ENCODE measurements at regions not wholly inside any gene's neighbourhood (a gene's known extent, or its start where the extent isn't known, plus 50 kb on each side); places are given as distances from the start of the nearest gene placed in this dataset.

DNA sequence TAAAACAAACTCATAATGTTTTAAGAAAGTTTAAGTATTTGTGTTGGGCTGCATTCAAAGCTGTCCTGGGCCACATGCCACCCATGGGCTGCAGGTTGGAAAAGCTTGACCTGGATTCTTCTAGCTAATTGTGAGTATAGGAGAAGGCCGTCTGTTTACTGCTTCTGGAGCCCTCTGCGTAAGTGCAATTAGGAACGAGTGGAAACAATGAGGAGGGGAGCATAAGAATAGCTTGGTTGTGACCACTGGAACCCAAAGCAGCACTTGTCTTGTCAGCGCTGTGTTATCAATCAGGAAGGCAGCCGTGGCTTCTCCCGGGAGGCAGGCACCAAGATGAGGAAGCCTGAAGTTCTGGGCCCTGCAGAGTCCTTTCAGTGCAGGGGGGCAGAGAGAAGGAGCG, 110.4 kb upstream of the MBNL2 start:
- DNase-seq (ENCODE audit: low read depth) = no peak

DNA sequence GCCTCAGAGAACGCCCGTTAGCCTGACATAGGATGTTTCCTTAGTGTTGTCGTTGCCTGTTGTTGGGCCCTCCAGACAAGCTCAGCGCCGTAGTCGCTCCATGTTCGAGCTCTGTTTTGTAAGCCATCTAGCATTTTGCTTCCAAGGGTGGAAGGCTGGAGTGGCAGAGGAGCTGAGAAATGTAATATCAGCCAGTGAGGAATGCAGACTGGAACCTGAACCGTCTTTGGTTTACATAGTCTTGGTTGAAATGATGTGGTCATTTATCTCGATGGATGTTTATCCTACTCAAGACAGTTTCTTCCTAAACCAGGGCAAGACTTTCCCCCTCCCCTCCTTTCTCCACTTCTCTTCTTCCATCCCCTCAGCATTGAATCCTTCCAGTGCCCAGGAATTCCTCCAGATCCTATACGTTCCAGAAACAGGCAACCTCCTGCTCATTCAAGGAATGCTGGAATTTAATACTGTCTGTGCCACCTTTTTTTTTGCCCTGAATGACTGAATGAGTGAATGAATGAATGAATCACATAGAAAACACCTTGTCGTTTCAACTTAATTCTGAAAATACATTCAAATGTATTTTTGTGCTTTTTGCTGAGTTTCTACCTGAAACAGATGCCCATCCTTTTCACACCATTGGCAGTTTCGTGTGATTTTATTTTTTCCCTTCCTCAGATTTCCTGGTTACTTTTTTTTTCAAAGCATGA, 109.5 kb upstream of the MBNL2 start:
- no peak for DNase-seq (ENCODE audit: low read depth)

DNA sequence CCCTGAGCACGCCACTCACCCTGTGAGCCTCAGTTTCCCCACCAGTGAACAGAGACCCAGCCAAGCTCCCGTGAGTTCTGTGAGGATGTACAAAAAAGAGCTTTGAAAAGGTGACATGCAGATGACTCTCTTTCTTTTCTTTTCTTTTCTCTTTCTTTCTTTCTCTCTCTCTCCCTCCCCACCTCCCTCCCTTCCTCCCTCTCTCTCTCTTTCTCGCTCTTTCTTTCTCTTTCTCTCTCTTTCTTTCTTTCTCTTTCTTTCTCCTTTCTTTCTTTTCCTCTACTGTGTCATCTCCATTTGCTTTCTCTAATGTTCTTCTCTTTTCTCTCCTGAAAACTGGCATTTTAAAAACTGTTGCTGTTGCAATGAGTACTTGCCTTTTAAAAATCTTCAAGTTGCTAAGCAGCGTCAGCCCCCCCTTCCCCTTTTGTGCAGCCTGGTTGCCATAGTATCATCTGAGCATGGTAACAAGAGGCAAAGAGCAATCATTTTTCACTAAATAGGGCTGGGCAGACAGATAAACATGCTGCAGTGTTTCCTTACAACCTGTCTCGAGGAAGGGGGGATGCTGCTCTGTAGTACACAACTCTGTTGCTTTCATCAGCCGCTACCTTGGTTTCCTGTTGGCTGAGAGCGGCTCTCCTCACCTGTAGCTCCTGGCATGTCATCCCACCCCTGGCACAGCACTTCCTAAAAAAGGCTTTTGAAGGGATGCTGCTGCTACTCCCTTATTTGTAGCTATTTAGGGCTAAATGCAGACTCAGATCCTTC, 108.7 kb upstream of the MBNL2 start:
- no peak for DNase-seq (ENCODE audit: low read depth)

DNA sequence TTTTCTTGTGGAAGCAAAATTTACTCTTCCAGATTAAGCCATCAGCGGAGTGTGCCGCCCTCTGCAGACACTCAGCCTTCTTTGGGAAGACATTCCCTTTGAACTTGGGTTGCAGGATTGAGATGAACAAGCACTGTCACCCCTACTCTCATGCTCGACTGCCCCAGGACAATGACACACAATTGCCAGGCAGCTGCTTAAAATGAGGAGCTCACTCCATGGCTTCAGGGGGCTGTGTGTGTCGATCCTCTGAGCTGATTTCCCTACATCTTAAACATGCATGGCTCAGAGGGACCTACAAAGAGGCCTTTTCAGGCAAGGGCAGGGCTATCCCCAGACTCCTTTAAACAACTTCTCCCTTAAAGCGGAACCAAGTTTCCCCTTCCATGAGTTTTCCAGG, 107.5 kb upstream of the MBNL2 start:
- DNase-seq (ENCODE audit: low read depth) = no peak

DNA sequence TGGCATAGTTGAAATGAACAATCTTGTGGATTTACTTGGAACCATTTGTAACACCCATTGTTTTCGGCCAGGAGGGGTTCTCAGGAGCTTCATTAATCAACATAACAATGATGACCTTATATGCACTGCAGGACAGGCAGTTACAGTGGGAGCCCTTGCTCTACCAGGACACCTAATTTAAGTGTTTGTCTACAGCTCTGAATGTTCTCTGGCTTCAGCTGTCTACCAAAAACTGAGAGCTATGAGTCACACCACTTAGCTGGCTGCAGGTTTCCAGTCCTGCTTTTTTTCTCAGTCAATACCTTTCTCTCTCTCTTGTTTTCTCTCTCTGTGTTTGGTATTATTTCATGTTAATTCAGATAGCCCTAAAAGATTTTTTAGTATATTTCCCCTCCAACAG, 105.4 kb upstream of the MBNL2 start:
- DNase-seq (ENCODE audit: low read depth) = no peak

DNA sequence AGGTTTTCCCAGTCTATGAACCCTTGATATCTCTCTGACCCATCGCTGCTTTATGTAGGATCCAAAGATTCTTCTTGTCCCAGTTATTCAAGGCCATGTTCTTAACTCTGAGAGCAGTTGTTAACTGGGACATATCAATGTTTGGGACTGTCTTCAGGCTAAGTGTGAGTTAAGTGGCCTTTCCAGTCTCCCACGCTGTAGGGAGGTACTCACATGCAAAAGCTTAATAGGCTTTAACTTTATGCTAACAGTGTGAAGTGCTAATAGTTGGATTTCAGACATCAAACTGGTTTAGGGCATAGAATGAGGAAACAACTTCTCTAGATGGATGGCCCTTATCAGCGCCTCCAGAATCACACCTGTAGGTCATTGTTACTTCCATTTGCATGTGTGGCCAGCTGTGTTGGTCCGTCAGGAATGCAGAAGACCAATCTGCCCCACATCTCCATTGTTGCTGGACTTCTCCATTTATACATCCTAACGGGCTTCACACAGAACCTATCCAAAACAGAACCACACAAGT, 104.7 kb upstream of the MBNL2 start:
- DNase-seq (ENCODE audit: low read depth) = no peak

DNA sequence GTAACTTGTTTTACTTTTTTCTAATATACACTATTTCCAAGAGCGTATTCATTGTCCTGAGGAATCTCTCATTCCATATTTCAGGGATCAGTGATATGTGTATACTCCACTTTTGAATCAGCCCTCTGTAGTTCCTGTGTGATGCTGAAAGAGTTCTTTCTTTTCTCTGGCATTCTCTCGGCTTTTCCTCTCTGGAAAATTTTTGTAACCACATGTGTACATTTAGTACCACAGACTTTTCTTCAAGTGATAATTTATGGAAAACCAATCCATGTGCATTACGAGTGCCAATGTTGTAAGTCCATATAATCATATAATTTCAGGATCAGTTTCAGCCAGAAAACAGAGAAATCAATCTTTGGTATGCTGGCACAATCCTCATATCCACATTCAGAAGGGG, 102.2 kb upstream of the MBNL2 start:
- DNase-seq (ENCODE audit: low read depth) = no peak

DNA sequence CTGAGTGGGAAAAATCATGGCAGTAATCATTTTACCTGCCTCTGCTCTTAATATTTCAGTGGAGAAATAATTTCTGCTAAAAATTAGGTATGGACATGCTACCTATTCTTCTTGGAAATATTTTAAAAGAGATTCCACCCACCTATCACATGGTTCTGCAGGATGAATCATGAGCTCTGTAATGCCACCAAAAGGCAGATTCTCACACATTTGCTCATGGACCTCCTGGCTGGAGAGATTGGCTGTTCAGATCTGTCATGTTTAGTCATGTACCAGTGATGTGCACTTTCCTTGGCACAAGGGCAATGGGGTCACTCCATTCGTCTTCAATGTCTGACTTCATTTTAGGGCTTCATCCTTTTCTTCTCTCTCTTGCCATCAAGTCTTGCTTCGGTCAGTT, 101.8 kb upstream of the MBNL2 start:
- no peak for DNase-seq (ENCODE audit: low read depth)

DNA sequence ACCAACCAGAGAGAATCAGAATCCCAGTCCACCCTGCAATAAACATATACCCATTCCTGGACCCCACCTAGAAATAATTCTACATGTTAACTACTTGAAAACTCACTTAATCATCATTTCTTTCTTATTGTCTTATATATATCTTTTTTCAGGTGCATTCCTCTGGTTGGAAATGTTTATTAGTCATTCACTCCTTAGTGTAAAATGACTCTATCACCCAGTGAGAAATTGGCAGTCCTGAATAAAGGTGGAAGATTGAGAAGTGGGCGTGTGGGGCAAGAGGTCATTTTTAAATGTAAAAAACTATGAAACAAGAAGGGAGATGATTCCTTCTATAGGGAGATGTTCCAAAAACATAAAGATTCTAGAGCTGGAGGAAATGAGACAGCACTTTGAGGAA, 101.2 kb upstream of the MBNL2 start:
- DNase-seq (ENCODE audit: low read depth) = no peak

DNA sequence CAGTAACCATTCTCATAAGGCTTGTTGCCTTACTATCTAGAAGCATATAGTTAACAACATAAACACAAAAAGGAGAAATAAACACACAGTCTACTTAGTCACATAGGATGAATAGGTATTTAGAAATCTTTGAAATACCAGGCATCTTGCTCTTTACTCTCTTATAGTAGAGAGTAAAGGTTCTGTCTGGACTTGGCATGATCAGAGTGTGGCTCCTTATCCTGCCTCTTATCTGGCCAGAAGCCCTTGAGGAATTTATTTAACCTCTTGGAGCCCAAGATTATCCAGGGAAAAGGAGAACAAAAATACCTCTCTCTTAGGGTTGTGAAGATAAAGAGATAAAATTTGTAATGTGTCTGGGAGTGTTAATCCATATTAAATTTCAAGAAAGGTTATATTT, 100.2 kb upstream of the MBNL2 start:
- no peak for DNase-seq (ENCODE audit: low read depth)

DNA sequence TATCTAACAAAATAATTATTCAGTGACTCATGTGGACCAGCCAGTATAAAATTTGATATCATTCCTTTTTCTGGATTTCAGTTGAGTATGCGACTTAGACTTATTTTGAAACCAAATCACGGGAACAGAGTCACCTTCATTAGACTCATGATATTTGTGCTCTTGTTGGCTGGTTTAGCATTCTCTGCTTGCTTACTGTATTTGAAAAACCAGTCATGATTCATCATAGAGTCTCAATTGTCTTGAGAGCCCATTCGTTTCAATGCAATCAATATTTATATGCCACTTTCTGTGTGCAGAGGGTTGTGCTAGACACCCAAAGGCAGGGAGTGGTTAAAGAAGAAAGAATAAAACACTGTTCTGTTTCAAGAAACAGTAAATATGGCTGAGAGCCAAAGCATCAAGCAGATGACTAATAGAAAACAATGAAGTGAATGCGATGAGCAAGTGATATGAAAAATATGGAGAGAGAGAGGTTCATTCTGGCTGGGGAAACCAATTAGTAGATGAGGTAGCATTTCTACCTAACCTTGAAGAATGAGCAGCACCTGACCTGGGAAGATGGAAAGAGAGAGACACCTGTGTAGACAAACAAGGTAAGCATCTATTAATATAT, 99.6 kb upstream of the MBNL2 start:
- no peak for DNase-seq (ENCODE audit: low read depth)

DNA sequence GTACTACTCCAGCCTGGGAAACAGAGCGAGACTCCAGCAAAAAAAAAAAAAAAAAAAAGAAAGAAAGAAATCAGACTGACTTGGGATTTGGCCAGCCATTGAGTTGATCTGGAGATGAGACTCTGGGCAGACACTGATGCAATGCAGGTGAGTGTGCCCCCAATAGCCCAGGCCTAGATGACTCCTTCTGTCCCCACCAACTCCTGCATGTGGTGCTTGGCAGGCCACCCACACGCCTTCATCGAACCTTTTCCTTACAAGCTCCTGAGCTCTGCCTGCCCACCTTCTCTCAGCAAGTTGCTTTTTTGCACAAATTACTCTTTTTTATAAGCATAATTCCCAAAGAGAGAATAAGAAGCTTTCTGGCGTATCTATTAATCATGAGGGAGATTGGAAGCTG, 97.9 kb upstream of the MBNL2 start:
- no peak for DNase-seq (ENCODE audit: low read depth)

DNA sequence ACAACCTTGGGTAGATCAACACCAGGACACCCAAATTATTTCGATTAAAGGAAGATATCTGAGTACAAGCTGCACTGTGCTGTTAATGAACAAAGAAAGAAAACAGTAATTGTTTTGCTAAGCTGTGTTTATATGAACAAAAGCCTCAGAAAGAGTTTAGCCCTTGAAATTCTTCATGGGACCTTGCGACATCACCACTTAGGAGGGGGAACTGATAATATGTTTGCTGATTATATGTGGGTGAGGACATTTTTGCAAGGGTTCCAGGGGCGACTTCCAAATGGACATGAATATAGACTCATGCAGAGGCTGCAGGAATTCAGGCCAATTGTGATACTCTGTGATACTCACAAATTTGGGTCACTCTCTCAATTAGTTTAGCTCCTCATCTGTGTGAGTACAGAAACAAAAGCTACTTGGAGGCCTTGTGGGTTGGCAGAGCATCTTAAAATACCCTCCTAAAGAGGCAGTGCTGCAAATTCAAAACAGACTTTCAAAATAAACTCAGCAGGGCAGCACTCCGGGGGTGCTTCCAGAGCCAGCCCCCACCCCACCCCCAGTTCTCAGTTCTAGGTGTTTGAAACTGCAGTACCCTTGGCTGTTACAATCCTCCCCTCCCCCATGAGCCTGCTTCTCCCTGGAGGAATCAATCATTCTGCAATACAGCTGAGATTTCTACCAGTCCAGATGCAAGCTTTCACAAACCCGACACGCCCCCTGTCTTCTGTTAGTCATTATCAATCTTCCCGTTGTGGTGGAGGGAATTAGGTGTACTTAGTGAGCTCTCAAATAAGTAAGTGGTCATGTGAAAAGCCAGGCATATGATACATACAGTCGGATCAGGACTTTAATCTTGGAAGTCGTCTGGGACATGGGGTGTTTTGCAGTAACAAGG, 97.0 kb upstream of the MBNL2 start:
- no peak for DNase-seq (ENCODE audit: low read depth)

DNA sequence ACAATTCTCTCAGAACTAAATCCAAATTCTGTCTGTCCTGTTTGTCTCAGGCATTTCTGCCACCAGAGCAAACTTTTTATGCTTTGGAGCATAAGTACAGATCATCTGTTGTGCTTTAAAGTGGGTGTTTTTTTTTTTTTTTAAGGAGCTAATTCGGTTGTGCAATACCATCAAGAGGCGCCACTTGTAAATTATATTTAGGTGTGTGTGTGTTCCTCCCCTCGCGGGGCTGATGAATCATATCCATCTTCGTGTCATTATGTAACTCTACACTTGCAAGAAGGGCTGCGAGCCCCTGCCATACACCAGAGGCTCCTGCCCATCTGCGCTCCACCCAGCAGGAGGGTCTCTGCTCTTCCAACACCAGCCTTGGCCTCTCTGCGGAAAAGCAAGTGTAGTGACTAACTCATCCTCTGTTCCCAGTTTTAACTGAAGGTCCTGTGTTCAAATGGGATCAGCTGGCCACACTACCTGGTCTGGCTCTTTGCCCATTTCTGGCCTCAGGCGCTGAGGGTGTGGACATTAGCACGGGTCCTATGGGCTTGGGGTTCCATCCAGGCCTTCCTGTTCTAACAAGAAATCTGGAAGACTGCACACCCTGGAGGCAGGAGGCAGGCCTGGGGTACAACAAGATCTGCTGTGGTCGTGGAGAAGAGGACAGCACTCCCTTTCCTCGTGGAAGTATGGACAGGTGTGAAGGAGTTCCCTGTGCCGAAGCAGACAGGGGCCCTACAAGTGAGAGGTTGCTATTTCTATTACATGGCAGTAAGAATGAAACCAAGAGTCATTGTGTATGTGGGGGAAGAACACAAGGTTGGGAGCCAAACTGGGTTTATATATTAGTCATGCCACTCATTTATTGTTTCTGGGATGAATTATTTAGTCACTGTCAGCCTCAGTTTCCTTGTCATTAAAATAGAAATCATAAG, 96.1 kb upstream of the MBNL2 start:
- no peak for DNase-seq (ENCODE audit: low read depth)

DNA sequence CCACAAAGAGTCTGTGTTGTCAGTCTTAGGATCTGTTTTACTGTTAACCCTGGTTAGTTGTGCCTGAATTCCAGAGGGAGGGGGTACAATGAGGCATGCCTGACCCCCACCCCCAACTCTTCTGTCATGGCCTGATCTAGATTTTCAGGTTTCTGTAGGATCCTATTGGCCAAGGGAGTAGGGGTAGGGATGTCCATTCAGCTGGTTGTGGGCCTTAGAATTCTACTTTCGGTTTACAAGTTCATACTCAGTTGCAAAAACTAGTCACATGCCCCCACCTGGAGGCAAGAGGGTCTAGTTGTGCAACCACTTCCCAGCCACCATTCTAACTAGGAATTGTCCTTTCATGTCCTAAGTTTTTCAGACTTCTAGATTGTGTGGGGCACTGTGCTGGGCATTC, 94.3 kb upstream of the MBNL2 start:
- DNase-seq (ENCODE audit: low read depth) = no peak

DNA sequence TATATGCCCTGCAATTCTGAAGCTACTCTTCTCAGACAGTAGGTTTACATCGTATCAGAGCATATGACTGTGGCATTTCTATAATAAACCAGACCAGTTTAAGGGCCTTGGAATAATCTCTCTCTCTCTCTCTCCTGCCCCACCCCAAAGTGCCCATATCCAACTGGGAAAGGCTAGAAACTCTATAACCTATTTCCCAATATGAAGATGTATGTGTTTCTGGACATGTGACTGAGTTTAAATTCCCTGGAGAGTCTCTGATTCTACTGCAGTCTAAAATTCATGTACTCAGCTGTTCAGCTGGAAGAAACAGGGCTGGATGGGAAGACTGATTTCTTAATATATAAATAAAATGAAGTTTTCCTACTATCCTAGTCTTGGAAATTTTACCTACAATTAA, 91.9 kb upstream of the MBNL2 start:
- DNase-seq (ENCODE audit: low read depth) = no peak

DNA sequence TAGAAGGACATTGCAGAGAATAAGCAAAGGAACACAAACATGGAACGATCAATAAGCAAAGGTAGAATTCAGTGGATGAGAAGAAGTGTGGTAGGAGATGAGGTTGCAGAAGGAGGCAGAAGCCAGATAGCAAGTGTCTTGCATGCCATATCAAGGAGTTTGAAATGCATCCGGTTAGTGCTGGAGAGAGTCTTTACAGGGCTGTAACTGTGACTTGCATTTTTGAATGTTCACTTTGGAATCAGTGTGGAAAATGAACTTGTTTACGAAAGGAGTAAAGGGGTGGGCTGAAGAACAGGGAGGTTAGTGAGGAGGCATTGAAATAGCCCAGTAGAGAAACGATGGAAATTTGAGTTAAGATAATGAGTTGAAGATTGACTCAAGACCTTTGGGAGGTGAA, 90.7 kb upstream of the MBNL2 start:
- no peak for DNase-seq (ENCODE audit: low read depth)

DNA sequence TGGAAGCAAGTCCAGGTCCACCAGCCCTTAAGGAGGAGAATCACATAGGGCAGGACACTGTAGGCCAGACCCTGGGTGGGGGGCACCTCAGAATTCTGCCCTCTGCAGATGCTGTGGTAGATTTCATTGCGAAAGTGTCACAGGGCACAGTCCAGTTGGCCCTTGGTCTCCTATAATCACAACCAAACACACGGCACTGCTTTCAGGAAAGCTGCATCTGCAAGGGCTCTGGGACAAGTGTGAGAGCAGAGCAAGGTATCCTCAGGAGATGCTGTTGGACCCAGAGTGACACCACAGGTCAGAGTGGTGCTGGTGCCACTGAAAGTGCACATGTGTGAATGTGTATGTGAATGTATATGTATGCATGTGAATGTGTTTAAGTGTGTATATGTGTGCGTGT, 88.6 kb upstream of the MBNL2 start:
- no peak for DNase-seq (ENCODE audit: low read depth)

DNA sequence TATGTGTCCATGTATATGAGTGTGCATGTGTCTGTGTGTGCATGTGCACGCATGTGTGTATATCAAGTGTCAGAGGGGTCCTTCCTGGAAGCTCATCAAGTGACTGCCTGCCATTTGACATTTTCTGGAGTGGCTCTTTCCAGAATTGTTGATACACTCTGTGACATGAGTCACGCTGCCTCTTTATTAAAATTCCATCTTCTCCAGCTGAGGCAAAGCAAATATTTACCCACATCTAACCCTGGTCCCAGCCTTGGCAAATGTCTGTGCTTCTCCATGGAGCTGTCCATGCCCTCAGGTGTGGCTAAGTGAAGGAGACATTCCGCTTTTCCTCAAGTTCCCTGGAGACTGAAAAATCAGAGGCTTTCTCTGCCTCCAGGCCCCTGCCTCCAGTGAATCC, 88.2 kb upstream of the MBNL2 start:
- DNase-seq (ENCODE audit: low read depth) = no peak

DNA sequence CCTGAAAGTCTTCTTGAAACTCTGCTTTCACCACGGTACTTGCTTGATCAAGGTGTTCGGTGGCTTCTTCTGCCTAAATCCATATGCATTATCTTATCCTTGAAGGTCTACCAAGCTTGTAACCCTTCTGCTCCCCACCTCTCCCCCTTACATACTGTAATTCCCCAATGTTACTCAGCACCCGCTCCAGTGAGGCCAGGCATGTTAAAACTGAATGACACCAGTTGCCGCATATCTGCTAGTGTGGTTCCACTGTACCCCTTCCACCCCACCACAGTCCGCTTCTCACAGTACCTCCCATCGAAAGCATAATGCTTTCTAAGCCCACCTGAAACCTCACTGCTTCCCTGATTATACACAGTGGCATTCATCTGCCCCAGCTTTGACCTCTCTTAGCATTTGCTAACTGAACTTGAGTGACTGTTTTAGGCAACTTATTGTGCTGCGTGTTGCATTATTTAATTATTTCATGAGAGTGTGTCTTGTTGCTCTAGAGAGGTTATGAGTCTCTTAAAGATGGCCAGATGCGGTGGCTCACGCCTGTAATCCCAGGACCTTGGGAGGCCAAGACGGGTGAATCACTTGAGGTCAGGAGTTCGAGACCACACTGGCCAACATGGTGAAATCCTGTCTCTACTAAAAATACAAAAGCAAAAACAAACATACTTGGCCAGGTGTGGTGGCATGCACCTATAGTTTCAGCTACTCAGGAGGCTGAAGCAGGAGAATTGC, 87.6 kb upstream of the MBNL2 start:
- no peak for DNase-seq (ENCODE audit: low read depth)
